Neuronal stem cell (in vitro differentiated cells): ENCODE measurements at regions not wholly inside any gene's neighbourhood (a gene's known extent, or its start where the extent isn't known, plus 50 kb on each side); places are given as distances from the start of the nearest gene placed in this dataset.

ENCODE experiments used
- DNase-seq: peaks from one replicate; pipeline ENCODE4 v3.0.0-alpha.2; 2013; ENCODE audit warnings: low spot score
- H2AFZ ChIP-seq: one replicate; pipeline ENCODE4 v1.6.1; 2013; ENCODE audit warnings: mild to moderate bottlenecking, low read length, inconsistent platforms
- H2AK5ac ChIP-seq: 2 replicates; pipeline ENCODE4 v1.6.1; 2013; ENCODE audit warnings: low read depth, mild to moderate bottlenecking, inconsistent platforms, low read length, moderate library complexity, mixed read lengths
- H2BK120ac ChIP-seq: 2 replicates; pipeline ENCODE4 v1.6.1; 2013; ENCODE audit warnings: low read depth, mild to moderate bottlenecking, inconsistent platforms, low read length, moderate library complexity, mixed read lengths
- H2BK12ac ChIP-seq: one replicate; pipeline ENCODE4 v1.6.1; 2013; ENCODE audit warnings: low read length, inconsistent platforms
- H2BK15ac ChIP-seq: 2 replicates; pipeline ENCODE4 v1.6.1; 2013; ENCODE audit warnings: mild to moderate bottlenecking, low read length, inconsistent platforms, mixed read lengths
- H2BK5ac ChIP-seq: one replicate; pipeline ENCODE4 v1.6.1; 2013; ENCODE audit warnings: inconsistent platforms, mild to moderate bottlenecking, low read length, moderate library complexity
- H3K14ac ChIP-seq: one replicate; pipeline ENCODE4 v1.6.1; 2013; ENCODE audit warnings: low read length, inconsistent platforms
- H3K18ac ChIP-seq: 2 replicates; pipeline ENCODE4 v1.6.1; 2013; ENCODE audit warnings: low read length, inconsistent platforms
- H3K23ac ChIP-seq: 2 replicates; pipeline ENCODE4 v1.6.1; 2013; ENCODE audit warnings: low read depth, mild to moderate bottlenecking, mixed read lengths, low read length, inconsistent platforms; ENCODE audit not compliant: poor library complexity
- H3K27ac ChIP-seq: replicated peaks from 3 replicates; pipeline ENCODE4 v1.5.1; 2013; ENCODE audit warnings: low read length, inconsistent platforms
- H3K27me3 ChIP-seq, 3 experiments: 2 replicates each; pipeline ENCODE4 v1.6.1; 2013; ENCODE audit warnings: low read length in 3 of 3, mild to moderate bottlenecking in 2 of 3, inconsistent platforms in 1 of 3, low read depth in 1 of 3, mixed read lengths in 1 of 3, moderate library complexity in 1 of 3; ENCODE audit not compliant: control insufficient read depth in 3 of 3, insufficient read depth in 3 of 3
- H3K36me3 ChIP-seq, 2 donors: replicated peaks in 1 of 2; 2 replicates each; pipeline ENCODE4 v1.6.1; 2013; ENCODE audit warnings: low read length in 2 of 2; ENCODE audit not compliant: control insufficient read depth in 2 of 2, insufficient read depth in 2 of 2
- H3K4ac ChIP-seq: 2 replicates; pipeline ENCODE4 v1.6.1; 2013; ENCODE audit warnings: inconsistent platforms, mild to moderate bottlenecking, low read length, moderate library complexity
- H3K4me1 ChIP-seq, 2 donors: 1 replicate in 1 of 2; 2 replicates in 1 of 2; pipeline ENCODE4 v1.6.1; 2013; ENCODE audit warnings: low read length in 2 of 2, low read depth in 1 of 2; ENCODE audit not compliant: control insufficient read depth in 2 of 2, insufficient read depth in 1 of 2
- H3K4me2 ChIP-seq: one replicate; pipeline ENCODE4 v1.6.1; 2013; ENCODE audit warnings: mild to moderate bottlenecking, low read length, inconsistent platforms; ENCODE audit not compliant: insufficient read depth, poor library complexity, severe bottlenecking
- H3K4me3 ChIP-seq, 2 donors: 2 replicates each; pipeline ENCODE4 v1.5.1; 2013; ENCODE audit warnings: low read length in 2 of 2, mild to moderate bottlenecking in 2 of 2, inconsistent platforms in 1 of 2, moderate library complexity in 1 of 2
- H3K79me1 ChIP-seq: one replicate; pipeline ENCODE4 v1.6.1; 2013; ENCODE audit warnings: low read depth, mild to moderate bottlenecking, inconsistent platforms, low read length, moderate library complexity
- H3K9ac ChIP-seq: one replicate; pipeline ENCODE4 v1.6.1; 2013; ENCODE audit warnings: mild to moderate bottlenecking, low read depth, low read length, inconsistent platforms; ENCODE audit not compliant: poor library complexity
- H3K9me3 ChIP-seq, 2 donors: replicated peaks in 1 of 2; 2 replicates each; pipeline versions ENCODE3 to v1.6.1; 2013; ENCODE audit warnings: low read length in 2 of 2, mild to moderate bottlenecking in 2 of 2, inconsistent platforms in 1 of 2, low read depth in 1 of 2, mixed read lengths in 1 of 2, moderate library complexity in 1 of 2; ENCODE audit not compliant: control insufficient read depth in 2 of 2, insufficient read depth in 1 of 2
- H4K8ac ChIP-seq: one replicate; pipeline ENCODE4 v1.6.1; 2013; ENCODE audit warnings: low read depth, mild to moderate bottlenecking, inconsistent platforms, low read length, moderate library complexity
- H4K91ac ChIP-seq: one replicate; pipeline ENCODE4 v1.6.1; 2013; ENCODE audit warnings: low read length, low read depth, mild to moderate bottlenecking, inconsistent platforms; ENCODE audit not compliant: poor library complexity
- WGBS, 2 donors: extraction: QIAGEN DNeasy Blood & Tissue Kit; methylation state at CpG; one replicate each; pipeline ENCODE4 v1.1.7; 2013; ENCODE audit warnings: missing lambda C conversion rate in 2 of 2, mixed read lengths in 1 of 2; ENCODE audit not compliant: insufficient read length in 2 of 2, insufficient replicate concordance in 1 of 2; ENCODE audit errors: extremely low coverage in 2 of 2; 5-methylcytosine and 5-hydroxymethylcytosine counted together

- H2AFZ ChIP-seq: no peak overlapping the region
- no peak overlapping the region for H2BK120ac ChIP-seq
- no peak overlapping the region for H3K18ac ChIP-seq
- no peak overlapping the region for H3K9ac ChIP-seq
- H3K9me3 ChIP-seq: no peaks in the 10 kb centered on the region
- no peak overlapping the region for H2BK15ac ChIP-seq
- H3K4me1 ChIP-seq: no peaks in the 10 kb centered on the region
- H2BK12ac ChIP-seq: no peak overlapping the region
- H3K23ac ChIP-seq: no peak overlapping the region
- no peak for DNase-seq
- no peak overlapping the region for H3K4me2 ChIP-seq
- H3K27me3 ChIP-seq: no peaks in the 10 kb centered on the region
- H3K27ac ChIP-seq: no peak overlapping the region
- no peaks in the 10 kb centered on the region for H3K79me1 ChIP-seq
- H3K36me3 ChIP-seq: no peaks in the 10 kb centered on the region
- no peak overlapping the region for H3K14ac ChIP-seq
- H2AK5ac ChIP-seq: no peak overlapping the region
- no peak overlapping the region for H4K91ac ChIP-seq
- H2BK5ac ChIP-seq: no peak overlapping the region
- H3K4me3 ChIP-seq: no peak overlapping the region
- H4K8ac ChIP-seq: no peak overlapping the region
- H3K4ac ChIP-seq: no peak overlapping the region
Observed at GRCh38 chr11:127766734-127767133, 766.2 kb upstream of the KIRREL3 start.

GRCh38 chr11:127738771-127739286, 738.3 kb upstream of the KIRREL3 start:
- no peak overlapping the region for H2BK120ac ChIP-seq
- H3K4me1 ChIP-seq: no peaks in the 10 kb centered on the region
- peak overlapping the region; percentile 11 for H2AFZ ChIP-seq
- no peak overlapping the region for H2BK15ac ChIP-seq
- no peak overlapping the region for H2BK5ac ChIP-seq
- no peaks in the 10 kb centered on the region for H3K9me3 ChIP-seq
- no peak overlapping the region for H3K4me3 ChIP-seq
- no peak overlapping the region for H3K23ac ChIP-seq
- H3K79me1 ChIP-seq: no peaks in the 10 kb centered on the region
- no peak for DNase-seq
- H3K36me3 ChIP-seq: no peaks in the 10 kb centered on the region
- WGBS, 2 donors: no CpG with 5 or more reads among the region's 5 CpGs
- H2AK5ac ChIP-seq: no peak overlapping the region
- H3K27me3 ChIP-seq: no peaks in the 10 kb centered on the region
- no peak overlapping the region for H2BK12ac ChIP-seq
- no peak overlapping the region for H3K14ac ChIP-seq
- no peak overlapping the region for H3K27ac ChIP-seq
- no peak overlapping the region for H3K4ac ChIP-seq
- no peak overlapping the region for H4K91ac ChIP-seq
- no peak overlapping the region for H3K9ac ChIP-seq
- no peak overlapping the region for H4K8ac ChIP-seq
- no peak overlapping the region for H3K4me2 ChIP-seq
- H3K18ac ChIP-seq: no peak overlapping the region

GRCh38 chr11:127737499-127737898, 736.9 kb upstream of the KIRREL3 start:
- Histone ChIP-seq H2BK120ac (no peak overlapping the region), H3K14ac (no peak overlapping the region)
- WGBS, 2 donors: no CpG with 5 or more reads among the region's 2 CpGs

GRCh38 chr11:127733552-127733951, 733.0 kb upstream of the KIRREL3 start:
- DNase-seq: no peak
- WGBS, 2 donors: no CpG with 5 or more reads among the region's 4 CpGs
- H3K27ac ChIP-seq: no peak overlapping the region

More at GRCh38 chr11:127737499-127737898, 736.9 kb upstream of the KIRREL3 start:
- Histone ChIP-seq H3K9ac (no peak overlapping the region), H3K27ac (no peak overlapping the region), H3K27me3 (no peaks in the 10 kb centered on the region), H2BK5ac (no peak overlapping the region), H2AK5ac (no peak overlapping the region), H2BK15ac (no peak overlapping the region), H4K8ac (no peak overlapping the region), H3K4ac (no peak overlapping the region), H3K79me1 (no peaks in the 10 kb centered on the region), H2AFZ (no peak overlapping the region), H2BK12ac (no peak overlapping the region), H3K4me2 (no peak overlapping the region), H3K36me3 (no peaks in the 10 kb centered on the region), H3K18ac (no peak overlapping the region), H3K4me1 (no peaks in the 10 kb centered on the region), H3K4me3 (no peak overlapping the region), H4K91ac (no peak overlapping the region), H3K23ac (no peak overlapping the region), H3K9me3 (no peaks in the 10 kb centered on the region)
- no peak for DNase-seq

More at GRCh38 chr11:127733552-127733951, 733.0 kb upstream of the KIRREL3 start:
- H4K8ac ChIP-seq: no peak overlapping the region
- no peak overlapping the region for H2BK5ac ChIP-seq
- no peak overlapping the region for H3K4me2 ChIP-seq
- H3K27me3 ChIP-seq: no peaks in the 10 kb centered on the region
- no peak overlapping the region for H3K9ac ChIP-seq
- peak overlapping the region; percentile 43 for H2AFZ ChIP-seq
- no peak overlapping the region for H4K91ac ChIP-seq
- no peak overlapping the region for H3K4me3 ChIP-seq
- no peaks in the 10 kb centered on the region for H3K4me1 ChIP-seq
- H3K18ac ChIP-seq: no peak overlapping the region
- H2BK12ac ChIP-seq: no peak overlapping the region
- H3K14ac ChIP-seq: no peak overlapping the region
- no peak overlapping the region for H2BK120ac ChIP-seq
- no peak overlapping the region for H3K23ac ChIP-seq
- H3K36me3 ChIP-seq: no peaks in the 10 kb centered on the region
- H3K79me1 ChIP-seq: no peaks in the 10 kb centered on the region
- H2BK15ac ChIP-seq: no peak overlapping the region
- H3K4ac ChIP-seq: no peak overlapping the region
- H2AK5ac ChIP-seq: no peak overlapping the region
- H3K9me3 ChIP-seq: no peaks in the 10 kb centered on the region
